Gastrocnemius medialis (tissue), 4 donors: ENCODE measurements at regions not wholly inside any gene's neighbourhood (a gene's known extent, or its start where the extent isn't known, plus 50 kb on each side); places are given as distances from the start of the nearest gene placed in this dataset.

Experiments used
- CTCF ChIP-seq, 5 experiments: fragments of 450-650 bp in 3 of 5; fragments of 200-600 bp in 2 of 5; sonication (generic) in 2 of 5; IDR thresholded peaks in 4 of 5; conservative IDR thresholded peaks in 1 of 5; 1 replicate in 4 of 5; 2 replicates in 1 of 5; pipeline ENCODE4 v1.5.1; 2016 to 2019; ENCODE audit warnings: antibody characterized with exemption in 5 of 5, mild to moderate bottlenecking in 3 of 5, moderate library complexity in 3 of 5
- POLR2A ChIP-seq, 2 donors: fragments of 450-650 bp; IDR thresholded peaks; one replicate each; pipeline ENCODE4 v1.6.1; 2017; ENCODE audit warnings: antibody characterized with exemption in 2 of 2, mild to moderate bottlenecking in 2 of 2, moderate library complexity in 2 of 2

- TF ChIP-seq CTCF (IDR thresholded peaks at IDR 0.05 in 4 of 5, conservative IDR thresholded peaks at IDR 0.05 in 1 of 5) (no peak), POLR2A (IDR thresholded peaks at IDR 0.05) (no peak)
Measured at GRCh38 chr7:112969946-112970345, 116.7 kb downstream of the GPR85 start.
